ENCODE measurements at regions not wholly inside any gene's neighbourhood (a gene's known extent, or its start where the extent isn't known, plus 50 kb on each side); places are given as distances from the start of the nearest gene placed in this dataset.

DNA sequence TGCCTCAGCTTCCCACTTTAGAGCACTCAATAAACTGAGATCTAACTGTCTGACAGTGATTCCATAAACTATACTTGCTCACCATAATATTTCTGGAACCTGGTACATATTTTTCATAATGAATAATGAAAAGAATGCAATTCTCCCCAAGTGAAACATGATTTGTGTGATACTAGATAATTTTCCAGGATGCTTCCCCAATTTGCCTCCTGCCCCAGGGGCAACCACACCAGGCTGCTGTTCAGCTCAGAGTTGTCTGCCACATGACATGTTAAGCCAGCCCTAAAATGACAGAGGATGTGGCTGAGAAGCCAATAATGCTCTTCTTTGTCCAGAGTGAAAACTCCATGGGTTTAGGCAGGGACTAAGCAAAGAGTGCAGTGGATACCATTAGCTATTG is 62.9 kb upstream of the SEZ6L start:
- TF ChIP-seq, protein P1, sequence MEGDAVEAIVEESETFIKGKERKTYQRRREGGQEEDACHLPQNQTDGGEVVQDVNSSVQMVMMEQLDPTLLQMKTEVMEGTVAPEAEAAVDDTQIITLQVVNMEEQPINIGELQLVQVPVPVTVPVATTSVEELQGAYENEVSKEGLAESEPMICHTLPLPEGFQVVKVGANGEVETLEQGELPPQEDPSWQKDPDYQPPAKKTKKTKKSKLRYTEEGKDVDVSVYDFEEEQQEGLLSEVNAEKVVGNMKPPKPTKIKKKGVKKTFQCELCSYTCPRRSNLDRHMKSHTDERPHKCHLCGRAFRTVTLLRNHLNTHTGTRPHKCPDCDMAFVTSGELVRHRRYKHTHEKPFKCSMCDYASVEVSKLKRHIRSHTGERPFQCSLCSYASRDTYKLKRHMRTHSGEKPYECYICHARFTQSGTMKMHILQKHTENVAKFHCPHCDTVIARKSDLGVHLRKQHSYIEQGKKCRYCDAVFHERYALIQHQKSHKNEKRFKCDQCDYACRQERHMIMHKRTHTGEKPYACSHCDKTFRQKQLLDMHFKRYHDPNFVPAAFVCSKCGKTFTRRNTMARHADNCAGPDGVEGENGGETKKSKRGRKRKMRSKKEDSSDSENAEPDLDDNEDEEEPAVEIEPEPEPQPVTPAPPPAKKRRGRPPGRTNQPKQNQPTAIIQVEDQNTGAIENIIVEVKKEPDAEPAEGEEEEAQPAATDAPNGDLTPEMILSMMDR (IDR thresholded peaks at IDR 0.05 in 8 of 11, conservative IDR thresholded peaks at IDR 0.05 in 3 of 11) = no peak
- TF ChIP-seq POLR2A (IDR thresholded peaks at IDR 0.05) = no peak
- no peak for TF ChIP-seq POLR2AphosphoS5 (IDR thresholded peaks at IDR 0.05)
